ENCODE measurements at regions not wholly inside any gene's neighbourhood (a gene's known extent, or its start where the extent isn't known, plus 50 kb on each side); places are given as distances from the start of the nearest gene placed in this dataset.
A peak's percentile ranks its signal among the peaks of the same experiment; 100 is the strongest.

DNA sequence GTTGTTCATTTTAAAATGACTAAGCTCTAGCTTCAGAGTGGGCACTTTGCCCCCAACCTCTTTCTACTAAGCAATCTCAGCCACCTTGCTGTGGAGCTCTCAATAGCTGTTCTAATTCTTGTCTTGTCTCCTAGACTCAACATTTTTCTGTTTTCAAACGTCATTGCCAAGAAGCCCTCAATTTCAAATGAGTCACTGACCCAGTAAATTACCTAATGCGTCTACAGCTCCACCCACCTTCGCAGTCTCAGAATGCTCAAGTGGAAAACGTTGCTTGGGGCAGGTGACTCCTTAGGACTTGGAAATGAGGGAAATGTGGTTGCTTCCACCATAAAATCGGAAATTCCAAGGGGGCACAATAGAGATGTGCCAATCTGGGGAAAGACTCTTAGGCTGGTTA lies 59.0 kb downstream of the ING2 start:
- H3K36me3 ChIP-seq (ENCODE audit: control insufficient read depth in 4 of 4, insufficient read depth in 4 of 4, low read length in 4 of 4), result no peaks in the 10 kb centered on the region
- no peaks in the 10 kb centered on the region for H3K27me3 ChIP-seq (ENCODE audit: control insufficient read depth in 3 of 3, insufficient read depth in 3 of 3, low read length in 2 of 3)
- no peak overlapping the region for H3K9ac ChIP-seq (ENCODE audit: insufficient read depth in 1 of 2, low read length in 2 of 2)
- TF ChIP-seq, protein P1, sequence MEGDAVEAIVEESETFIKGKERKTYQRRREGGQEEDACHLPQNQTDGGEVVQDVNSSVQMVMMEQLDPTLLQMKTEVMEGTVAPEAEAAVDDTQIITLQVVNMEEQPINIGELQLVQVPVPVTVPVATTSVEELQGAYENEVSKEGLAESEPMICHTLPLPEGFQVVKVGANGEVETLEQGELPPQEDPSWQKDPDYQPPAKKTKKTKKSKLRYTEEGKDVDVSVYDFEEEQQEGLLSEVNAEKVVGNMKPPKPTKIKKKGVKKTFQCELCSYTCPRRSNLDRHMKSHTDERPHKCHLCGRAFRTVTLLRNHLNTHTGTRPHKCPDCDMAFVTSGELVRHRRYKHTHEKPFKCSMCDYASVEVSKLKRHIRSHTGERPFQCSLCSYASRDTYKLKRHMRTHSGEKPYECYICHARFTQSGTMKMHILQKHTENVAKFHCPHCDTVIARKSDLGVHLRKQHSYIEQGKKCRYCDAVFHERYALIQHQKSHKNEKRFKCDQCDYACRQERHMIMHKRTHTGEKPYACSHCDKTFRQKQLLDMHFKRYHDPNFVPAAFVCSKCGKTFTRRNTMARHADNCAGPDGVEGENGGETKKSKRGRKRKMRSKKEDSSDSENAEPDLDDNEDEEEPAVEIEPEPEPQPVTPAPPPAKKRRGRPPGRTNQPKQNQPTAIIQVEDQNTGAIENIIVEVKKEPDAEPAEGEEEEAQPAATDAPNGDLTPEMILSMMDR (IDR thresholded peaks at IDR 0.05; ENCODE audit: control extremely low read depth, extremely low read depth), result no peak
- no peaks in the 10 kb centered on the region for H3K9me3 ChIP-seq (ENCODE audit: control insufficient read depth in 4 of 4, insufficient read depth in 3 of 4, low read length in 3 of 4)
- no peak overlapping the region for H3K27ac ChIP-seq (ENCODE audit: low read depth in 1 of 2, low read length in 1 of 2)
- DNase-seq (no peak), ATAC-seq (ENCODE audit: insufficient read depth, low FRiP score) (peak; percentile 89)
- no peaks in the 10 kb centered on the region for H3K4me1 ChIP-seq (ENCODE audit: control insufficient read depth in 5 of 5, insufficient read depth in 5 of 5, low read length in 5 of 5)
- 63 to 64% methylated on average over 5 of the region's 5 CpGs for WGBS, 2 donors
- no peak overlapping the region for H3K4me3 ChIP-seq

DNA sequence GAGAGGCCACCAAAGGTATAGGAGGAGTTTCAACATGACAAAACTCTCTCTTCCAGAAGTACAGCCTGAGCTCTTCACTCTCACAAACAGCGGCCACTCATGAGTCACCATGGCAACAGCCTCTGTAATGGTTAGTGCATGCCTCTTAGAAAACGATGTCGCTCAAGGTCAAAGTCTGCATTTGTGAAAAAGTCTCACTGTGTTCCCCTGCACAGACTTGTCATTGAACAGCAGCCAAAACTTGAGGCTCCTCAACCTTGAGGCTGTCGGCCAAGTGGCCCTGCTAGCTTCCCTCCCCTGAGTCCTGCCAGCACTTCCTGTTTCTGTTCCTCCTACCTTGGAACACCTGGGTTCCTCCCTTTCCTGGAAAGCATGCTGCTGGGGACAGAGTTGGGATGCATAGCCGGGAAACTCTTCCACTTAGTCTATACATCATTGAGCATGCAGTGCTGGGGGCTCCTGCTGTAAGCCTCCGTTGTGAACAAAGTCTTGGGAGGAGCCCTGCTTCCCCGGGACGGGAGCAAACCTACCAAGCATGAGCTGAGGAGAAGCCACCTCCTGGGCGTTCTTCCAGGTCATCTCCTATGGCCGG lies 66.6 kb downstream of the ING2 start:
- Histone ChIP-seq H3K9me3 (ENCODE audit: control insufficient read depth in 4 of 4, insufficient read depth in 3 of 4, low read length in 3 of 4) (peaks cover 0 to 5% (median 0%) of the 10 kb centered on the region in 4 donors), H3K4me1 (ENCODE audit: control insufficient read depth in 5 of 5, insufficient read depth in 5 of 5, low read length in 5 of 5) (peaks cover 0 to 11% (median 0%) of the 10 kb centered on the region in 5 donors), H3K9ac (ENCODE audit: insufficient read depth in 1 of 2, low read length in 2 of 2) (no peak overlapping the region), H3K4me3 (no peak overlapping the region), H3K27me3 (ENCODE audit: control insufficient read depth in 3 of 3, insufficient read depth in 3 of 3, low read length in 2 of 3) (no peaks in the 10 kb centered on the region), H3K36me3 (ENCODE audit: control insufficient read depth in 4 of 4, insufficient read depth in 4 of 4, low read length in 4 of 4) (no peaks in the 10 kb centered on the region), H3K27ac (ENCODE audit: low read depth in 1 of 2, low read length in 1 of 2) (no peak overlapping the region)
- DNase-seq (peak; percentile 83 to 89 (median 86)), ATAC-seq (ENCODE audit: insufficient read depth, low FRiP score) (peak; percentile 76)
- TF ChIP-seq, protein P1 (IDR thresholded peaks at IDR 0.05; ENCODE audit: control extremely low read depth, extremely low read depth), result no peak
- 34 to 63% methylated on average over 10 of the region's 10 CpGs for WGBS, 2 donors

DNA sequence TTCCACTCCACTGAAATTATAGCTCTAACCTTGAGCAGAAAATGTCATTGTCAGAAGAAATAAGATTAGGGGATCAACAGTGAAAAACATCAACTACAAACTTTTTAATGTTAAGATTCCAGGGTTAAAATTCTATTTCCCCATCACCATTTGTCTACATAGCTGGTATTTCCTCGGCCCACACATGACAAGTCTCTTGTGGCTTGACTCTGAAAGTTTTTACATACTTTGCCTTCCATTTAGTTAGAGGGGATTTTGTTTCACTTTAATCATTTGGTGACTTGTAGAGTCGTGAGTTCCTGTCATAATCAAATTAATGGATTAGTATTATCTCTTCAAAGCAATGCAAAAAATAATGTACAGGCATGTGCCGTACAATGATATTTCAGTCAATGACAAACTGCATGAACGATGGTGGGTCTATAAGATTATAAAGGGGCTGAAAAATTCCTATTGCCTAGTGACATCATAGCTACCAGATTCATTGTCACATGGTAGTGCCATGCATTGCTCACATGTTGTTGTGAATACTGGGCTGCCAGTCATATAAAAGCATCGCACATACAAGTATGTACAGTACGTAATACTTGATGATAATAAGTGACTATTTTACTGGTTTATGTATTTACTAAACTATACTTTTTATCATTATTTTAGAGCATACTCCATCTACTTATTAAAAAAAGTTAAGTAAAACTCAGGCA lies 72.0 kb downstream of the ING2 start:
- Histone ChIP-seq H3K27me3 (ENCODE audit: control insufficient read depth in 3 of 3, insufficient read depth in 3 of 3, low read length in 2 of 3) (no peaks in the 10 kb centered on the region), H3K9ac (ENCODE audit: insufficient read depth in 1 of 2, low read length in 2 of 2) (no peak overlapping the region), H3K36me3 (ENCODE audit: control insufficient read depth in 4 of 4, insufficient read depth in 4 of 4, low read length in 4 of 4) (no peaks in the 10 kb centered on the region), H3K4me3 (no peak overlapping the region), H3K4me1 (ENCODE audit: control insufficient read depth in 5 of 5, insufficient read depth in 5 of 5, low read length in 5 of 5) (peaks cover 0 to 11% (median 0%) of the 10 kb centered on the region in 5 donors), H3K27ac (ENCODE audit: low read depth in 1 of 2, low read length in 1 of 2) (no peak overlapping the region), H3K9me3 (ENCODE audit: control insufficient read depth in 4 of 4, insufficient read depth in 3 of 4, low read length in 3 of 4) (peaks cover 0 to 5% (median 0%) of the 10 kb centered on the region in 4 donors)
- WGBS, 2 donors, result 82 to 93% methylated on average over 6 of the region's 6 CpGs
- TF ChIP-seq, protein P1 (IDR thresholded peaks at IDR 0.05; ENCODE audit: control extremely low read depth, extremely low read depth), result no peak
- DNase-seq, result no peak
- no peak for ATAC-seq (ENCODE audit: insufficient read depth, low FRiP score)
